GM21786 (cell line): ENCODE measurements at regions not wholly inside any gene's neighbourhood (a gene's known extent, or its start where the extent isn't known, plus 50 kb on each side); places are given as distances from the start of the nearest gene placed in this dataset.

Experiments used
- ATAC-seq: cut with Tn5 transposase; IDR thresholded peaks from one replicate; pipeline ENCODE4 v1.9.1; 2021; ENCODE audit not compliant: unreplicated experiment

DNA sequence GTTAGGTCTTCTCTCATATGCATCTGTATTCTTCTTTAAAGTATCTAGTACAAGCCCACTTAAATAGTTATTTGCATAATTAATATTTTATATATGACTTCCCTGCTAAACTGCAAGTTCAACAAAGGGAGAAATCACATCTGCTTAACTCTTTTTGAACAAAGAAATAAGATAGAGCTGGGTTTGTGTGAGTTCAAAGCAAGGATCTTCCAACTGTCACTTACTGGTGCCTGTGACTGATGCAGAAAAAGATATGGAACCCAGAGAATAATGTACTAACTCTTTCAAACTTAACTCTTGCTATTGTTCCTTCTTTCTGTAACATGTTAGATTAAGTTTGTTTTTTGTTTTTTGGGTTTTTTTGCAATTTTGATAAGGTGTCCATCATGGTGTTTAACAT is 71.3 kb upstream of the SP4 start:
- ATAC-seq = no peak

DNA sequence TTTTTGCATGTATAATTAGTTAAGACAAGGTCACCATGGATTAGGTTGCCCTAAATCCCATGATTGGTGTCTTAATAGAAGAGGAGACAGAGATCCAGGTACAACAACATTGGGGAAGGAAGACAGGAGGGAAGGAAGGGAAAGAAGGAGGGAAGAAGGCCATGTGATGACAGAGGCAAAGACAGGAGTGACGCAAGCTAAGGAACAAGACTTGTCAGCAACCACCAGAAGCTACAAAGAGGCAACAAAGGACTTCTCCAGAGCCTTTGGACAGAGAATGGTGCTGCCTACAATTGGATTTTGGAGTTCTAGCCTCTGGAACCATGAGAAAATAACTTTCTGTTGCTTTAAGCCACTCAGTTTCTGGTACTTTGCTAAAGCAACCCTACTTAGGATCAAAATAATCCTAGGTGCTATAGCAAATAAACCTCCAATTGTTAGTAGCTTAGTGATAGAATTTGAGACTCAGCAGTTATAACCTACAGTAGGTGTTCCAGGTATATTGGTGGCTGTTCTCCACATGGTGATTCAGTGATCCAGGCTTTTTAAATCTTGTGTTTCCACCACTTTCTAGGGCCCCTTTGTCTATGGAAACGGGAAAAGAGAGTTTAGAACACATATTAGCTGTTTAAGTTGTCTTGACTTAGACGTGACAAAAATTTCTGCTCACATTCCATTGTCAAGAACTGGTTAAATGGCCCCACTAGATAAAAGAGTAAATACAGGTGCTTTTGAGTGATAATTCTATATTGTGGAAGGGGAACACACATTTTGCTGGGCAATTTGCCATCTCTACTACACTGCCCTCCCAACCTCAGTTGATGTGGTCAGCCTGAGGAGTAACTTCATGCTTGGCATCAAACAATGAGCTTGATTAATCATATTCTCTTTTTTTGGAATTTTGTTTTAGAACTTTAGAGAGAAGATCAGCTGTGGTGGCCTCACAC is 70.5 kb upstream of the SP4 start:
- ATAC-seq = no peak

DNA sequence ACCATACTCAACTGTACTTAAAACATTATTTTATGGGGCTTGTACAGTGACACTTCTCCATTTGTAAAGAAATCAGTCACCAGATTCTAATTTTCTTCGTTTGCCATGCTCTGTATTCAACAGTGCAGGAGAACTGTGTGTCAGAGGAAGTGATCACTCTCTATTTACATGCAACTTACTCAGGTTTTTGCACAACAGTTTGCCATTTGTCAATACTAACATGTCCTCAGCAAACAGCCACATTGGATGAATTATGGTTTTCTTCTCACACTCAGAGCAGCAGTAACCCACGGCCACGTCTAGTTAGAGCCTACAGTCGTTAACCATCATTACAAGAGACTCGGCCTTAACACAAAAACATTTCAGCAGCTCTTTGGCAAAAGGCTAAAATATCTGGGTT is 69.2 kb upstream of the SP4 start:
- ATAC-seq = no peak

DNA sequence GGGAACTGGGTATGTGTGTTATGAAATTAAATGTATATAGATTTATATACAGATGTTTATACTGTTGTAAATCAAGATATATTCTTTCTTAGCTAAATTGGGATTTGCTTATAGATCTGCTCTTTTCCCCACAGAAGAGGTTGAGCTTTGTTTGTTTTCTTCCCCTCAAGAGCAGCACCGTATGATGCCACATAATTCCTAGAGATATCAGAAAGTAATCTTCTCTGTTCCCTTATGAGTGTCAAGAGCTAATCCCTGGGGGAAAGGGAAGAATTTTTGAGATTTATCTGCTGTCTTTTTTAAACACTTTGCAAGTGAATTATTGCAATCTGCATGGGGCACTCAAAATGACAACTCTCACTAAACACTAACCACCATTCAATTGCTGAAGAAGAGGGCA is 68.7 kb upstream of the SP4 start:
- ATAC-seq = no peak

DNA sequence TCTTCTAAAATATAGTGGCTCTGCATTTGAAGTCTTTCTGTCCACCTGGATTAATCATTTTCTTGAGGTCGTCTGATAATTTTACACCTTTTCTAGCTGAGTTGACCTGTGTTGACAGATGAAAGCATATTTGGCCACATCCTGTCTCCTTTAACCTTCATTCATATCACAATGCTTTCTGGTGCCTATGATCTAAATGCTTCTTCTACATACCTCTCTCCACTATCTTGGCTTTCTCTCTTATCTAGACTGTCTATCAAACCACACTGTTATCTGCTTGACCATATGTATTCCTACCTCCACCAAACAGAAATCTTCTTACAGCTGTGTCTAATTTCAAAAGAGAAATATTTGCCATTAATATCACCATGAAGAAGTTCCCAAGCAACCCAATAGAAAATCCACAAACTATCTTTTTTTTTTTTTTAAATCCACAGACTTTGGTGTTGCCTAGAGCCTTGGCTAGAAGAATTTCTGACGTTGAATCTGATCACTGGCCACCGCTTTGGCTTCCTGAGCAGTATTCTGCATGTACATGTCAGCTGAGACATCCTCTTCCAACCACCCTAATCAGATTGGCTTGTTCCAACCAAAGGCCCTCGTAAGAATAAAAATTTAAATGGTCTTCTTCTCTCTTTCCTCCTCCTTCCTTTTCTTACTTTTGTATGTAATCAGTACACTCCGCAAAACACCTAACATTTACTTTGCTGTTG is 66.3 kb upstream of the SP4 start:
- no peak for ATAC-seq

DNA sequence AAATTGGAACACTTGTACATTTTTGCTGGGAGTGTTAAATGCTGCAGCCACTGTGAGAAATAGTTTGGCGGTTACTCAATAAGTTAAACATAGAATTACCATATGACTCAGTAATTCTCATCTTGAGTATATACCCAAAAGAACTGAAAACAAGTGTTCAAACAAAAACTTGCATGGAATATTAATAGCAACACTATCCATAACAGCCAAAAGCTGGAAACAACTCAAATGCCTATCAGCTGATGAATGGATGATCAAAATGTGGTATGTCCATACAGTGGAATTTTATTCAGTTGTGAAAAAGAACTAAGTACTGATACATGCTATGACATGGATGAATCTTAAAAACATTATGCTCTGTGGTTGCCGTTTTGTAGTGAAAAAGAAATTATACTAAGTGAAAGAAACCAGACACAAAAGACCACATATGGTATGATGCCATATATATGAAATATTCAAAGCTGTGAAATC is 63.0 kb upstream of the SP4 start:
- peak; percentile 82 for ATAC-seq

DNA sequence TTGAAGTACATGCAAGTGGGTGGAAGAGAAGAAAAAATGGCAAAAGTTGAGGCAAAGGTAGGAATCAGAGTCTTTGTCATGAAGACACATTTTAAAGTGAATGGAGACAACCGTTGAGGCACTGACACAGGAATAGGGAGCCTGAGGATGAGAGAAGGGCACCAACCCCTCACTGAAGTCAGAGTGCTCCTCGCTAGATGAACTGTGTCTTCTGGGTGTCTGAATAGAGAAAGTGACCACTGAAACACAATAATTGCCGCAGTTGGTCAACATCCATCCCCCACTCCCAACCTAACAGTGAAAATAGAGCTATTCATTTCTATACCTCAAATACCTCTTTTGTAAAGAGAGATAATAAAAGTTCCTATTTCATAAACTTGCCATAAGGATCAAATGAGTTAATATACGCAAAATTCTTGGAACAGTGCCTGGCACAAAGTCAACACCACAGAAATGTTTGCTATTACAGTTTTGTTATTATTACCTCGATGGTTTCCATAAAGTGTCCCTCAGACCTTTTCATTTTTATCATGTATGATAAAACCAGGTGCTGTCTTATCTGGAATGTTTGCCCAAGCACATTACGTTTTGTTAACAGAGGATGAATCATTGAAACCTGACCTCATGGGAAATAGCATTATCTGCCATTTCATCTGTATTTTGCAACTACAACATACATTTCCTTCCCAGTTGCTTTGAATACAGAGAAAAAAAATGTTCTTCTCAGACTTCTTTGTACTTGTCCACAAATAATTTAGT is 61.8 kb upstream of the SP4 start:
- ATAC-seq = no peak

DNA sequence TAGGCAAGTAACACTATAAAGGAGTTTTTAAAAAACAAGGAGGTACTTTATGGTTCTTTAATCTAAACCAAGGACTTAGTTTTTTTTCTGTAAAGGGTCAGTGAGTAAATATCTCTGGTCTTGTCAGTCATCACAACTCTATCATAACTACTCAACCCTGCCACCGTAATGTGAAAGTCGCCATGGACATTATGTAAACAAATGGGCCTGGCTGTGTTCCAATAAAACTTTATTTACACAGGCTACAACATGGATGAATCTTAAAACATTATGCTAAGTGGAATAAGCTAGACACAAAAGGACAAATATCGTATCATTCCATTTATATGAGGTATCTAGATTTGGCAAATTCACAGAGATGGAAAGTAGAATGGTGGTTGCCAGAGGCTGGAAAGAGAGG is 60.8 kb upstream of the SP4 start:
- no peak for ATAC-seq

DNA sequence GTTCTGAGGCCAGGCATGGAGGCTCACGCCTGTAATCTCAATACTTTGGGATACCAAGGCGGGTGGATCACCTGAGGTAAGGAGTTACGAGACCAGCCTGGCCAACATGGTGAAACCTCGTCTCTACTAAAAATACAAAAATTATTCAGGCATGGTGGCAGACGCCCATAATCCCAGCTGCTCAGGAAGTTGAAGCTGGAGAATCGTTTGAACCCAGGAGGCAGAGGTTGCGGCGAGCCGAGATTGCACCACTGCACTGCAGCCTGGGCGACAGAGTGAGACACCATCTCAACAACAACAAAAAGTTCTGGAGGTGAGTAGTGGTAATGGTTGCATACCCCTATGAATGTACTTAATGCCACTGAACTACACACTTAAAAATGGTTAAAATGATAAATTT is 60.3 kb upstream of the SP4 start:
- ATAC-seq = no peak

DNA sequence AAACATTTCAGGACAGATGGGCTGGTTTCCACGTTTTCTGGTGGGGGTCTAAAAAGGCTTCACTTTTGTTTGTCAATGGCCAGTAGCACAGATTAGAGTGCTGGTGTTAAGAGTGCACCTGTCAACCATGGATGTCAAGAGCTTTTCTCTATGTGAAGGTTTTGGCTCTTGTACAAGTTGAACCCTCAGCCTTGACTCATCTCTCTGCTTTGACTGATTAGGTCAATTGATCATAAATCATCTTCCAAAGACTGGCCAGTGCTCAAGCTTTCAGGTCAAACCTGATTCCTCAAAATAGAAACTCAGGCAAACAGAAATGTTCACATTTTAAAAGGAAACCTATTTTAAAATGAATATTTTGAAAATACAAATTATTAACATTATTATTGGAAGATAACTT is 59.6 kb upstream of the SP4 start:
- ATAC-seq = no peak

DNA sequence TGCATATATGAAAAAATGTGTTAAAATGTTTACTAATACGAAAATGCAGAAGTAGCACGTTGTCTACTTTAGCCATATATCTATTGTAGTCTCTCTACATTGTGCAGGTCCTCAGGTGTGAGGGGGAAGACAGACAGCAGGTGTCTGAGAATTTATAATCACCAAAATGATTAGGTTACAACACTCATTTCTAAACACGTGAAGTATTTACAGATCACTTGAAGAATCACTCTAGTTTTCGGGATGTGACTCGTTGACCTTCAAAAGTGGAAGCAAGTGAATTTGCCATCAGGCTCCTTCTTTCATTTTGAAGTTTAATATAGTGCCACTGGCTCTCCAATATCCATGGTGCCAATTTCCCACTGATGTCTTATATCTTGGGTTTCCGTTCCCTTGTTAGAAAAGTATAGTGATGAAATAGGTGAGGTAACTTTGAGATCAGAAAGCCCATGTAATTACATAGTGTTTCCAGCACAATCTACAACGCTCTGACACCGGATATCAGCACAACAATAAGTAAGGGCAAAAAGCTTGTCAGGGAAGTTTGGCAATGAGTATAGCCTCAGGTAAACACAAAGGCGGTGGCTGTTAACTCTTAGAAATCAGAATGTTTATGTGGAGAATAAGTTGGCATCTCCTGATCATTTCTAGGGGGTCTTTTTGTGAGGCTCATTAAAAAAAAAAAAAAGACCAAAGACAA is 57.5 kb upstream of the SP4 start:
- no peak for ATAC-seq

DNA sequence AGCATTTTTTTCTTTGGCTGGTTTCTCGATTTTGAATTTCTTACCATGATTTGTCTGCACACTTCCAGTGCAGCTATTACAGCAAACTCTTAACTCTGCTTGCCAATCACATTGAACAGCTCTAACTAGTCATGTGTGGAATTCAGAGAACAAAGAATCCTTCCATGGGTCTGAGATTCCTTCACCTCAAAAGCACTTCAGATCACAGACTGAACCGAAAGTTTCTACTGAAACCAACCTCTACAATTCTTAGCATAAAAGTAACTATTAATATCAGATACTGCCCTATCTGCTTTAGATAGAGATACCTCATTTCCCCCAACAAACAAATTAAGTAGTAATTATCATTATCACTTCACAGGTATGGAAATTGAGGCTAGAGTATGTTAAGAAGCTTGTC is 56.5 kb upstream of the SP4 start:
- peak; percentile 71 for ATAC-seq

DNA sequence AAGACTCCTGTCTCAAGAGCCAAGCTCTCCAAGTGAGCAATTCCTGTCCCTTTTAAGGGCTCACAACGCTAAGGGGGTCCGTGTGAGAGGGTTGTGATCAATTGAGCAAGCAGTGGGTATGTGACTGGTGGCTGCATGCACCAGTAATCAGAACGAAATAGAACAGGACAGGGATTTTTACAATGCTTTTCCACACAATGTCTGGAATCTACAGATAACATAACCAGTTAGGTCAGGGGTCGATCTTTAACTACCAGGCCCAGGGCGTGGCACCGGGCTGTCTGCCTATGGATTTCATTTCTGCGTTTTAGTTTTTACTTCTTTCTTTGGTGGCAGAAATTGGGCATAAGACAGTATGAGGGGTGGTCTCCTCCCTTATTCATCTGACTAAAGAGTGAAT is 54.9 kb upstream of the SP4 start:
- ATAC-seq = no peak

DNA sequence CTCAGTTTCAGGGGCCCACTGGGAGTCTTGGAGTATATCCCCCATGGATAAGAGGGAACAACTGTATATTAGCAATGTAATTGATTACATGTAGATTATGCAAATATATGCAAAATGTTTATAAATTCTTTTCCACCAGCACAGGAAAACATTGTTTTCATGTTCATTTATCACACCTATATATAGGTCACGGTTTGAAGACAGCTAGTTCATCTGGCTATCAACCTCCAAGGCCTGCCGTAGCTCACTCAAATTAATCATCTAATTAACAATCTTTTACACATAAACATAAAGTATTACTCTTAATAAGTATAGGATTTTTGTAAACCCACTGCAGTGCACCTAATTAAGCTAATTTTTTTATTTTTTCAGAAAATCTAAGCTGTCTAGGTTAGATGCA is 53.7 kb upstream of the SP4 start:
- no peak for ATAC-seq

DNA sequence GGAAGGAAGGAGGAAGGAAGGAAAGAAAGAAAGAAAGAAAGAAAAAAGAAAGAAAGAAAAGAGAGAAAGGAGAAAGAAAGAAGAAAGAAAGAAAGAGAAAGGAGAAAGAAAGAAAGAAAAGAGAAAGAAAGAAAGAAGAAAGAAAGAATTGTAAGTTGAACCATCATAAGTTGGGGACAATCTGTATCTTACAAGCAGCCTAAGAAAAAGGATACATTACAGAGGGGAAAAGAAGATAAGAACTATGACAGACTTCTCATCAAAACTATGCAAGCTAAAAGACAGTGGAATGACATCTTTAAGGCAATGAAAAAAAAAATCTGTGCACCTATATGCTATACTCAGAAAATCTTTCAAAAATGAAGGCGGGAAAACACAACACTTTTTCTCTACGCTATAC is 50.3 kb upstream of the SP4 start:
- ATAC-seq = no peak
